SKM-1 treated with dmso at 0.1 percent for 144 hours (cell line): ENCODE measurements at regions not wholly inside any gene's neighbourhood (a gene's known extent, or its start where the extent isn't known, plus 50 kb on each side); places are given as distances from the start of the nearest gene placed in this dataset.

Experiments used
- DNase-seq: peaks from one replicate; lab custom pipeline; 2025; ENCODE audit not compliant: unreplicated experiment; lab: John Stamatoyannopoulos, UW

DNA sequence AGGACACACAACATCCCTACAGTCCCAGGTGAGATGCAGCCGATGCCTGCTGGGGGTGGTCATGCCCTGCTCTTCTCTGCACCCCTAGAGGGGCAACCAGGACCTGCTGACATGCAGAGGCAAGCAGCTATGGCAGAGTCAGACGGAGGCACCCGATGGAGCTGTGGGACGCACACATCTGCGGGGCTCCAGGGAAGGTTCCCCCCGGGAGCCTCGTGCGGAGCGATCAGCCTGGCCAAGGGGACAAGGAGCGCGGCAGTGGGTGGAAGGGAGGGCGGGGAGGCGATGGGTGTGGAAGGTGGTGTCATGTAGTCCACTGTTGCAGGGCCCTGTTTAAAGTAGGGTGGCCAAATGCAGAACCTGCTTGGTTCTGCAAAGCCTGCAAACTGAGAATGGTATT is 143.0 kb upstream of the AJAP1 start:
- no peak for DNase-seq

DNA sequence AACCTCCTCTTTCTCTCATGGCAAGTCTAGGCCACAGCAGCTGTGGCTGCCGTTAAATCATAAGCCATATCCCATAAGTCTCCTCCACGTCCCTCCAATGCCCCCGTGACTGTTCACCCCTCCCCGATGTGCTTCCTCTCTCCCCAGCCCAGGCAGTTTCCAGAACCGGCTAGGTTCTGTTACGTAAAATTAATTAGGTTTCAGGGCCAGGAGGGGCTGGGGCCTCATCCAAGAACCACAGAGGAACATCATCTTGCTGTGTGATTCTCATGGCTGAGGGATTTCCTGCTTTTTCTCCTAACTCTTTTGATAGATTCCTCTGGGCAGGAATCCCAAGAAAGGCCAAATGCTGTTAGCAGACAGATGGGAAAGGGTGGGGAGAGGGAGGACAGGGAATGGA is 141.8 kb upstream of the AJAP1 start:
- no peak for DNase-seq

DNA sequence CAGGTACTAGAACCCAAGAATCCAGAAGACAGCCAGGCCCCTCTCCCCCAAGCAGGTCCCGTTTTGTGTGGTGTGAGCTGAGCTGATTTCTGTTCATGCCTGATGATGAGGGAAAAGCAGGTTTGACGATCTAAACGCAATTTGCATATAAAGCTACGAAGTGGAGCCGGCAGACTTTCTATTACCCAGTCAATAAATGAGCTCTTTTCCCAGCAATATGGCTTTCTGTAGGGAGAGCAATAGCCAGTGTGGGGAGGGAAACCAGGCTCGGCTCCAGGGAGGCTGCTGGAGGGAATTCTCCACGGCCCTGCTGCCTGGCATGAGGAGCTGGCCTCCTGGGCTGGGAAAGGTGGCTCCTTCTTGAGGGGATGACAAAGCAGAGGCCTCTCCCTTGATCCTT is 140.7 kb upstream of the AJAP1 start:
- DNase-seq = no peak

DNA sequence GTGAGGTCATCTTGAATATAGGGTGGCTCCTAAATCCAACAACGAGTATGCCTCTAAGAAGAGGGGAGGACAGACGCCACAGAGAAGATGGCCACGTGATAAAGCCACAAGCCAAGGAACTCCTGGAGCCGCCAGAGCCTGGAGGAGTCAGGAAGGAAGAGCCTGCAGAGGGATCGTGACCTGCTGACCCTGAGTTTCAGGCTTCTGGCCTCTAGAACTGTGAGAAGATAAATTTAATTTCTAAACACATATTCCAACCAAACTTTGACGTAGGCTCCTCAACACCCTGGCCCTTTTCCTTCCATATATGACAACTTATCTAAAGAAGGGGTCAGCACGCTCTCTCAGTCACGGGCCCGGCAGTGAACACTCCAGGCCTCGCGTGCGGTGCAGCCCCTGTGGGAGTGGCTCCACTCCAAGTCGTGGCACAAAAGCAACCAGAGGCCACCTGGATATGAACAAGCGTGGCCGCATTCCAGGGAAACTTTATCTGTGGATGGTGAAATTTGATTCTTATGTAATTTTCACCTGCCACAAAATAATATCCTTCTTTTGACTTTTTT is 138.6 kb upstream of the AJAP1 start:
- DNase-seq = no peak

DNA sequence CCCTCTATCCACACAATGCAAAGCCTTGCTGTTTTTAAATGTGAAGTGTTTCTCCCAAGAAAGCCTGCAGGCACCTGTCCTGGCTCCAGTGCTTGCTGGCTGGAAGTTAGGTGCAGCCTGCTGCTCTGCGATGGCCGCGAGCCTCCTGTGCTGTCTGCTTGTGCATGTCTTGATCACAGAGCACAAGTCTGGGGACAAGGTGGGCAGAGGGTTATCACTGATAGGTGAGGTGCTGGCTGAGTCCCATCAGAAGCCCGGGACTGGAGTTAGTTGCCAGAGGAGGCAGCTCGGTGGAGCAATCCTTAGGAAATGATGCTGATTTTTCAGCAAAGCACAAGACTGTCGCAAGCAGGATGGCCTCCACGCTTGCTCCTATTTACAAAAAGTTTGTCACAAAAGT is 137.8 kb upstream of the AJAP1 start:
- no peak for DNase-seq

DNA sequence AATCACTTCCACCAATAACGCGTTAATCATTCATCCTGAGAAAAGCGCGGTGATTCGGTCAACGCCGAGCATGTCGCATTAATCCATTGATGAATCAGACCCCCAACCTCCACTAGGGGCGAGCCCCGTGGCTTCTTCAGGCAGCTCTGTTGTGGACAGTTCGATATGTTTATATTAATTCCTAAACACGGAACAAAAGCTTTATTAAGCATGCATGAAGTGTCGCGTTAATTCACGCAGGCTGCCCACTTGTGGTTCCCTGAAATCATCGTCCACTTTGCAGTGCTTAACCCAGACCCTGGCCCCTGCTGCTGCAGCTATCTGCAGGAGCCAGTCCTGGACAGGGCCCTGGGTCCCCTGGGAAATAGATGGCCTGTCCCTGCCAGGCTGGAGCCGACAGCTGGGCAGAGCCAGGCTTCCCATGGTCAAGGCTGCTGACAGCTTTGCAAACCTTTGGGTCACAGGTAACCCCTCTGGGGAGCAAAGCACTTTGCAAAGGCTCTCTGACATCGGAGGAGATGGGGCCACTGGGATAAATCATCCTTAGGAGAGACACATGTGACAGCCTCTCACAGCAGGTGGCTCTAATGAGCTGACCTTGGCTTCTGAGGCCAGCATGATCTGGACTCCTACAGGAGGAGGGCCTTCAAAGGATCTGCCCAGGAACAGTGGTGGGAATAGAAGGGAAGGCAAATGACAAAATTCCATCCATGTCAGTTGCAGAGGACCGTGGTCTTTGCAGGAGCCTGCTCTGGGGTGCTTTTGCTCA is 137.0 kb upstream of the AJAP1 start:
- no peak for DNase-seq

DNA sequence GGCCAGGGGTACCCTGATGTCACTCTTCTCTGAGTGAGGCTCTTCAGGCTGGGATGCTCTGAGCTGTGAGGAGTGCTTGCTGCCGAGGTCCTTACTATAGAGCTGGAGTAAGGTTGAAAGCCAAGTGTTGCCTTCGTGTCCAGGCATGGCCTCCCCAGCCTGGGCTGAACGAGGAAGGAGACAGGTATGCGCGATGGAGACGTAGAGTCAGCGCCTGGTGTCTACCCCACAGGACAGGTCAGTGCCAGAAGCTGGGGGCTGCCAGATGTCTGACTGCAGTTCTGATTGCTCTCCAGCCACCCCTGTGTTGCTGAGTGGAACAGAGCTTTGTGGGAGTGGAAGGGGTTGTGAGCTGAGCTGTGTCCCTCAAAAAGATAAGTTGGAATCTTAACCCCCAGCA is 135.8 kb upstream of the AJAP1 start:
- no peak for DNase-seq

DNA sequence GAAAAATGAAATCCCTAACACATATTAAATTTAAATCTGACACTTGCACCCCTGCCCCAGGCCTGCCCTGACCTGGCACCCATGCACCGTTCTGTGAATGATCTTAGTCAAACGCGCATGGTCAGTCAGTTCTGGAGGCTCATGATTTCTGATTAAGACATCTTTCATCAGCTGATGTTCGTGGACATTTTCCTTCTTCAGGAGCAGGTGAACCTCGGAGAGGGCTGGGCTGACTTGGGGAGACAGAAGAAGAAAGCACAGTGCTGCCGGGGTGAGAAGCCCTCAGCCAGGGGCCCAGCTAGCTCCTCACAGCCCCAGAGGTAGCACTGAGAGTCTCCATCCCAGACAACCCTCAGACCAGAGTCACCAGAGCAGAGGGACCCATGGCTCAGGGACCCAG is 134.5 kb upstream of the AJAP1 start:
- no peak for DNase-seq

DNA sequence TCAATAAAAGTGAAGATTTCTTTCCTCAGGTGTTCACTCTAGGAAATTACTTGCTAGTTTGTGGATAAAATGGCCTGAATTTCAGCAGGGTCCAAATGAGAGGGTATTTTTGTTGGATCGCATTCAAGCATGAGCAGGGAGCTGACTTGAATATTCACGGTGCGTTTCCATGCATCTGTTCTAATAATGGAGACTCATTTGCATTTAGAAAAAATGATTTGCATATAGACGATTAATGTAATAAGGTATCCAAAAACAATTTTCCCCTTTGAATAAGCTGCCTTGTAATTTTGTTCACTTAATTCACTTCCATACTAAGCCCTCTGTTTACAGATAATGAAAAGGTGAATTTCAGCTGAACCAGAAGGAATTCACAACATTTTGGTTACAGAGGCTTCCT is 130.9 kb upstream of the AJAP1 start:
- no peak for DNase-seq

DNA sequence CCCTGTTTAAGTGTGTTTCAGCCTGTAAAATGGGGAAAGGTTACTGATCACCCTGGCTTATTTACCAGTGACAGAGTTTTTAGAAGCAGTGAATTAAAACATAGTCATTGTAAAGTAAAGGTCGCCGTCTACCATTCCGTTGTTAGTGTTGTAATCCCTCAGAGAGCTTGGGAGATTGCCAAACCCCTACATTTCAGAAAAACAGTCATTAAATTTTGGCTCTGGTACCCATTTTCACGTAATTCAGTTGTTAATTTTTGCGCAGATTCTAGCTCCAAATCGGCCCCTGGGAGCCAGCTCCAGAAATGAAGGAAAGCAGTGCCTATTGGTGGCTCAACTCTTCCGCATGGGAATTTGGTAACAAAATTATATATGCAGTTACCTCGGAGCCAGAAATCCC is 127.7 kb upstream of the AJAP1 start:
- DNase-seq = no peak

DNA sequence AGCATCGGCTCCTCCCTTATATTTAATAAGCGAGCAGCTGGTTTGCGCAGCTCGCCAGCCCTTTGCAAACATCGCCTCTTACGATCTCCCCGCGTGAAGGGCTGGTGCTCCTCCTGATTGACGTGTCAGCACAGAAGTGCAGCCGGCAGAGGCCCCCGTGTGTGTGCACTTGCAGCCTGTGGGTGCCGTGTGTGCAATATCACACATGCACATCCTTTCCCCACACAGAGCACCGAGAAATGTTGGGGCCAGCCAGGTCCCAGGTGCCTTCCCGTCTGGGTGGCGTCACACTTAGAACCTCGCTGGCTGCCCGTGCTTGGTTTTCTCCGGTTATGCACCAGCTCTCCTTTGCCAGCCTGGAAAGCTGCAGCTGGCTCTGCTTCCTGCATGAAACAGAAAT is 126.6 kb upstream of the AJAP1 start:
- no peak for DNase-seq

DNA sequence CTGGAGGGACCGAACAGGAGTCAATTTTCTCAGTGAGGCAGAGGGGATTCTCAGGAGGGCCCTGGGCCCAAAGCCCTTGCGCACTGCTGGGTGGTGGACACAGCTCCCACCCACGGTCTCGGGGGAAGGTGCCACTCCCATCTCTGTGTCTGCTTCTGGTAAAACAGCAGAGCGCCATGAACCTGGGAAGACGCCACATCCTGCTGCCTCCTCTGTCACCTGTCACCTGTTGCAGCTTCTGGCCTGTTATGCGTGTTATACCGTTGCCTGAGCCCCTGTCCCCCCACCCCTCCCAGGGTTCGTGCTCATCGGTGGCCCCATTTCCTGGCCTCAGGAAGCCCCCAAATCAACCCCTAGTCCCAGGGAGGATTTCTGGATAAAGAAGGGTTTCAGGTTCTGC is 125.8 kb upstream of the AJAP1 start:
- no peak for DNase-seq

DNA sequence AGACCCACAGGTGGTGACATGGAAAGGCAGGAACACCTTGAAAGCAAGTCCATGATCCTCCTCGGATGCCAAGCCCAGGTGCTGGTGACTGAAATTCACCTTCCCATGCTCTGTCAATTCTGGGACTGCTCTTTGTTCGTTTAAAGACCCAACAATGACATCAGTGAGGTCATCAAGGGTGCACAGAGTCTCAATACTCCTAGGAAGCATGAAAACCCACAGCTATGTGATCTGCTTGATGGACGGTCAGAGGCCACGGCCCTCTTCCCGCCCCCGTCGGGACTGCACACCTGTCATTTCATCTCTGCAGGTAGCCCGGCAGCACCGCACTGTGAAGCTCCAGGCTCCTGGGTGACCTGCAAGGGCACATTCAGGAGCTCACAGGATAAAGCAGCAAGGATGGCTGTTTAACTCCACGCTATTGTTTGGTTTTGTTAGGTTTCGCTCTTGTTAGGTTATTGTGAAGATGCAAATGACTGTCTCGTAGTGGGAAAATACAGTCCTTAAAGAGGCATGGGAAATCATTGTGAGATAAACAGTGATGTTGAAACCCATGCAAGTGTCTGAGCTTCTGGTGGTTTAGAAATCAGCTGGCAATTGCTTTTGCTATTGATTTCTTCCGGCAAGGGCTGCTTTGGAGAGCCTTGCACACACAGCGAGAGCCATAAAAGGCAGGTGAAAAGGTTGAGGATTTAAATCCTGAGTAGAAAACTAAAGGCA is 124.8 kb upstream of the AJAP1 start:
- no peak for DNase-seq

DNA sequence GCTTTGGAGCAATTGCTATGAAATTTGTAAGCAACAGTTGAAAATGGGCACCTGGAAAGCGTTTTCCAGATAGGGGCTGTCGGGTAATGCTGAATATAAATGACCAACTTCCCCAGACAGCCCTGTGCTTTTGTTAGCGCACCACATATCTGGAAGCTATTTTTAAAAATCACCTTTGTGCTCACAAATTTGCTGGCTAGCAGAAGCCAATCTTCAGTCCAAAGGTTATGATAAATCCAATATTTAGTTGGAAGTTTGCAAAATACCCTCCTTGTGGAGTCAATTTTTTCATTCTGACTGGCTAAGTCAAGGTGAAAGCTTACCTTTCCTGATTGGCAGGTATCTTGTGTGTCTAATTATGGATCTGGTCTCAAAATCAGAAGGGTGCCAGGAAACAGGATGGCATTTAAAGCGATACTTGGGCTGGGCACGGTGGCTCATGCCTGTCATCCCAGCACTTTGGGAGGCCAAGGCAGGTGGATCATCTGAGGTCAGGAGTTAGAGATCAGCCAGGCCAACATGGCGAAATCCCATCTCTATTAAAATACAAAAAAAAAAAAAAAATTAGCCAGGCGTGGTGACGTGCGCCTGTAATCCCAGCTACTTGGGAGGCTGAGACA is 124.1 kb upstream of the AJAP1 start:
- DNase-seq = no peak

DNA sequence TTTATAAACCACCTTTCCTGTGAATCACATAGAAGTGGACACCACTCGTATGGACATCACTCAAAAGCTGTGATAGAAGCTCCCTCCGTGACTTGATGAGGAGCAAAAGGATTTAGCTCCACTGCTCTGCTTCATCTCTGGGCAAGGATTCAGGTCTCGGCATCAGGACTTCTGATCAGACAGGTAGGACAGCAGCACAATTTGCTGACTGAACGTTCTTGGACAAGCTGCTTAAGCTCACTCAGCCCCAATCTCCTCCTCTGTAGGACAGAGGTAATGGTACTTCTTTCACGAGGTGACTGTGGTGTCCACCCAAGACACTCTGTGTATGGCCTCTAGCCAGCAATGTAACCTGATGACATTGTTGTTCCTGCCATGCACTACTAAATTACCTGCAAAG is 122.6 kb upstream of the AJAP1 start:
- DNase-seq = no peak

DNA sequence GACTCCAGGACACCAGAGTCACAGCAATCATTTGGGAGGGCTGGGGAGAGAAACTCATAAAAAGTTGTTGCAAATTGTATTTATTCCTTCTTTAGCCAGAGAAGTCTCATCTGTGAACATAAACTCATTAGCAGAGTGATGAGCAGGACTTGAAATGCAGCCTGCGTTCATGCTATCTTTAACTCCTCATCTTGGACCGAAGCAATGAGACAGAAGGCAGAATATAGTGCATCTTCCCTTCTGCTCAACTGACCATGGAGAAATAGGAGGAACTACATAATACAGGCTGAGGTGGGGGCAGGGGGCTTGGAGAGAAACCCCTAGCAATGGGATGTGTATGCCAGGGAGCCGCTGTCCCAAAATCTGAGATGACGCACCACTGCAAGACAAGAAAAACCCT is 121.8 kb upstream of the AJAP1 start:
- DNase-seq = no peak

DNA sequence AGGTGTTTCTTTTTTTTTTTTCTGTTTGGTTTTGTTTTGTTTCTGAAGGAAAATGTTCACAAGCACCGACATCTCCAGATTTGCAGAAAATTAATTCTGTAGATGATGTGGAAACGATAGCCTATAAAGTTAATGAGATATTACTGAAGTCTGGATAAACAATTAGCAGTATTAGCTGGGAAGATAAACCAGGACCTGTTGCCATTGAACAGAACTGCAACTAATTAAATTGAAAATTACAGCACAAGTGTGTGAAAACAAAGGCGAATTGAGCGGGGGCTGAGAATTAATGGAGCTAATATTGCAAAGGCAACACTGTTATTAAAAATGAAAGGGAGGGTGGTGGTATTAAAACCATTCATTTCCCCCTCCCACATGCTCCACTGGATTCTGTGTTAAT is 107.5 kb upstream of the AJAP1 start:
- no peak for DNase-seq

DNA sequence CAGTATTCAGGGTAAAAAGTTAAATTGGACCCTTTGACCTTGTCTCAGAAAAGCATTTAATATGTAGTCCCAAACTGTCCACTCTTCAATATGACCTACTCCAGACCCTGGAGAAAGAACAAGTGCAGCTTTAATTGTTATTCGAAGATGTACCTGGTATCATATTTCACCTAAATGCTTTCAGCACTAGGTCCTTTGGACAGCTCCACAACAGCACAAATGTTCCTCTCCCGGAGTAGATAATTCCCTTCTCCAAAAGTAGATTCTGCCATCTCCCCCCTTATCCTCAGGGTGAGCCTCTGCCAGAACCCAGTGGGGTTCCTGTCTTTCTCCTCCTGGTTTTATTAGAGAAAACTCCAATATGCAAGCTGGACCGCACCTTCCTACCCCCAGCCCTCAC is 104.5 kb upstream of the AJAP1 start:
- DNase-seq = no peak

DNA sequence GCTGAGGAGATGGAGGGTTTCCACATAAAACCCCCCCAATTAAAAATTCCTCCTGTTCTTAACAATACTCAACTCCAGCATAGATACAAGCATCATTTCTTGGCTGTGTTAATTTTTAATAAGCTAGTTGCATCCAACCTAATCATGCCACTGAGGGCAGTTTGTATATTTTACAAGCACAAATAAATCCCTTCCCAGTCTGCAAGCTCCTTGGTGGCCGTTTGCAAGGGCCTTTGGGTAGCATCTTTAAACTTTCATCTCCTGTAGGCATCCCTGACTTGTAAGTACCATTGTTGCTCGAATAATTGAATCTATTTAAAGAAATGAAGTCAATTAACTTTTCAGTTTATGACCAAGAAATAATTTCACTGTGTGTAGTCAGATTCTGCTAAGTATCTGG is 103.5 kb upstream of the AJAP1 start:
- no peak for DNase-seq

DNA sequence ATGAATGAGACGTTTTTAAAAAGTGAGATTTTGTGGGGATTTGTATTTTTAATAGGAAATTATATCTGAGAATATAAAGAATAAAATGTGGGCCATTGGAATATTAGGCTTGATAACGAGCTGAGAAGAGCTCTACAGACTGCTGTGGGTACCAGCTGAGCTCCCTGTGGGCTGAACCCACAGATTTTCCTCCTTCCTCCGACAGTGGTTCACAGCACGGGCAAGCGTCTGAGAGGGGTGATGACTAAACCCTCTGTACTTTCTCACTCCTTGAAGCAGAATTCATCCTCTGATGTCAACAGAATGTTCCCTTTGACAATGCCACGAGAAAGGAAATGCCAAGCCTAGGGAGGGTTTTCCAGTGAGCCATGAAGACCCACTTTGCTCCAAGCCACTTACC is 102.7 kb upstream of the AJAP1 start:
- no peak for DNase-seq

DNA sequence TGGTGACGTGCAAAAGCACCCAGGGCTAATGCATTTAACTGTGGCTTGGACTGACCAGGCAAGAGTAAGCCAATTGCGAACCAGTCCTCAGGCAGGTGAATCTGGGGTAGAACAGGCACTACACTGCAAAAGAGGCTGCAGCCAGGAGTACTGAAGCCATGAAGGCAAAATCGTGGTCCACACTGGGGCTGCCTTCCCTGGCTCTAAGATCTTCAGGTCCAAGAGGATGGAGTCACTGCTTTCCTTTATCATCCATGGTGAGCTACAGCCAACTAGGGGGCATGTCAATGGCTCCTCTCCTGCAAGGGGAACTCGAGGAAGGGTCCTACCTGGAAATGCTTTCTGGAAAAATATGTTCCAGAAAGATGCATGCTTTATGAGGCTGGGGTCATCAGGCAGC is 100.6 kb upstream of the AJAP1 start:
- DNase-seq = no peak

DNA sequence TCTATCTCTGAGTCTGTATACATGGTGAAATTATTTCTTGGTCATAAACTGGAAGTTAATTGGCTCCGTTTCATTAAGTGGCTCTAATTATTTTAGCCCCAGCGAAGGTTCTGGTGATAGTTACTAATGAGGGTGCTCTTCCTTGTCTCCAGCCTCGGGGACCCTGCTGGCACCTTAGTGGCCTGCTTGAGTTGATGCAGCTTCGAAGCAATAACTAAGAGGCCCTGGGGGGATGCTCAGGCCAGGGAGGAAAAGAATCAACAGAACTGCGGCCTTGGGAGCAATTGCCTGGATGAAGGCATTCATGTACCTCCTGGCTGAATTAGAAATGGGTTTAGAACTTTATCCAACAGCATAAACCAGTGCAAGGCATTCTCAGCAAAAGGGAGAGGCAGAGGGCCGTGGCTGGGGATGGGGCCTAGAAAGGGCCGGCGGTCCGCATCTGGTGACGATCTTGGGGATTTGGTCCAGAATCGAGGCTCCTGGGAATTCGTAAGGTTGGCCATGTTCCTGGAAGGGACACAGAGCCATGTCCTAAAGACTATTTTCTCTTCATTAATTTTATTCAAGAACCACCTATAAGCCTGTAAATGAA is 100.0 kb upstream of the AJAP1 start:
- no peak for DNase-seq
